HCT116 (cell line): ENCODE measurements at regions not wholly inside any gene's neighbourhood (a gene's known extent, or its start where the extent isn't known, plus 50 kb on each side); places are given as distances from the start of the nearest gene placed in this dataset.

Experiments used
- ATAC-seq: fragments of 200-7000 bp; cut with Tn5 transposase; 2 replicates; pipeline ENCODE4 v1.9.1; 2020; ENCODE audit warnings: mild to moderate bottlenecking, moderate library complexity
- BruUV-seq: library from RNA; stranded (reverse); fragments of 400-500 nt; replicated peaks from 2 replicates; lab custom pipeline; 2021; lab: Mats Ljungman, UMichigan
- CTCF ChIA-PET: fragments of 300-600 bp; sonication (Branson Sonifier 250); formaldehyde crosslinking; loops from one replicate; lab custom pipeline; 2021; ENCODE audit warnings: antibody characterized with exemption; lab: Charles Lee
- POLR2A ChIA-PET: fragments of 300-600, 350-600 bp; sonication (Branson Sonifier 250); formaldehyde crosslinking; loops from one replicate; lab custom pipeline; 2021; ENCODE audit warnings: antibody characterized with exemption; lab: Charles Lee
- RAD21 ChIA-PET, 2 experiments: fragments of 300-600 bp; sonication (Branson Sonifier 250); formaldehyde crosslinking; loops; one replicate each; lab custom pipeline; 2023; ENCODE audit warnings: low total read pairs in 2 of 2; ENCODE audit not compliant: uncharacterized antibody in 2 of 2, unreplicated experiment in 2 of 2, low non-redundant PET in 1 of 2; lab: Charles Lee
- DNase-seq: peaks from one replicate; pipeline ENCODE4 v3.0.0-alpha.2; 2010; ENCODE audit warnings: low read depth, low spot score
- H2AFZ ChIP-seq: fragments of 200-600 bp; shearing (Covaris generic), sonication (generic); 2 replicates; pipeline ENCODE4 v1.6.1; 2017; ENCODE audit warnings: low read depth, mixed run types, mixed read lengths, antibody characterized with exemption, low read length; ENCODE audit not compliant: poor library complexity, severe bottlenecking
- H3K27ac ChIP-seq: 2 replicates; pipeline ENCODE4 v1.5.1; 2012; ENCODE audit warnings: low read depth, low read length
- H3K27me3 ChIP-seq: fragments of 200-600 bp; sonication (generic); 2 replicates; pipeline ENCODE4 v1.6.1; 2016; ENCODE audit warnings: mixed run types, low read length, mixed read lengths; ENCODE audit not compliant: insufficient read depth
- H3K36me3 ChIP-seq, 2 experiments: fragments of 200-500 bp in 1 of 2; fragments of 200-600 bp in 1 of 2; sonication (Bioruptor generic) in 1 of 2; sonication (generic) in 1 of 2; 2 replicates each; pipeline versions ENCODE4 v1.5.1 to v1.6.1; 2014 to 2016; ENCODE audit warnings: low read length in 2 of 2, inconsistent platforms in 1 of 2, mixed read lengths in 1 of 2, mixed run types in 1 of 2; ENCODE audit not compliant: insufficient read depth in 2 of 2, control insufficient read depth in 1 of 2
- H3K4me1 ChIP-seq, 2 experiments: fragments of 200-600 bp in 1 of 2; sonication (generic) in 1 of 2; 2 replicates each; pipeline versions ENCODE4 v1.5.1 to v1.6.1; 2012 to 2017; ENCODE audit warnings: low read length in 2 of 2, inconsistent platforms in 1 of 2, mild to moderate bottlenecking in 1 of 2, mixed read lengths in 1 of 2, mixed run types in 1 of 2, moderate library complexity in 1 of 2; ENCODE audit not compliant: insufficient read depth in 2 of 2, control insufficient read depth in 1 of 2
- H3K4me2 ChIP-seq: fragments of 200-600 bp; sonication (generic); 2 replicates; pipeline ENCODE4 v1.6.1; 2017; ENCODE audit warnings: mixed run types, low read length, mixed read lengths
- H3K4me3 ChIP-seq, 2 experiments: fragments of 200-600 bp in 1 of 2; sonication (generic) in 1 of 2; replicated peaks in 1 of 2; 2 replicates each; pipeline ENCODE4 v1.5.1; 2011 to 2016; ENCODE audit warnings: low read length in 2 of 2, control low read depth in 1 of 2, low read depth in 1 of 2, mild to moderate bottlenecking in 1 of 2, mixed read lengths in 1 of 2, mixed run types in 1 of 2
- H3K79me2 ChIP-seq: fragments of 200-600 bp; sonication (generic); 2 replicates; pipeline ENCODE4 v1.6.1; 2017; ENCODE audit warnings: mild to moderate bottlenecking, mixed run types, low read length, moderate library complexity, mixed read lengths; ENCODE audit not compliant: insufficient read depth
- H3K9ac ChIP-seq: fragments of 200-600 bp; sonication (generic); 2 replicates; pipeline ENCODE4 v1.6.1; 2016; ENCODE audit warnings: low read length, mixed read lengths
- H3K9me2 ChIP-seq: fragments of 200-600 bp; sonication (generic), shearing (Covaris generic); 2 replicates; pipeline ENCODE4 v1.6.1; 2017; ENCODE audit warnings: mixed run types, mild to moderate bottlenecking, moderate library complexity; ENCODE audit not compliant: insufficient read depth
- H3K9me3 ChIP-seq, 2 experiments: fragments of 200-500 bp in 1 of 2; fragments of 200-600 bp in 1 of 2; sonication (Bioruptor generic) in 1 of 2; sonication (generic) in 1 of 2; 2 replicates each; pipeline ENCODE4 v1.6.1; 2014 to 2017; ENCODE audit warnings: low read length in 2 of 2, mixed read lengths in 2 of 2, inconsistent platforms in 1 of 2, low read depth in 1 of 2, mild to moderate bottlenecking in 1 of 2, mixed run types in 1 of 2, moderate library complexity in 1 of 2; ENCODE audit not compliant: control insufficient read depth in 1 of 2, insufficient read depth in 1 of 2
- H4K20me1 ChIP-seq: fragments of 200-600 bp; sonication (generic), shearing (Covaris generic); 2 replicates; pipeline ENCODE4 v1.6.1; 2017; ENCODE audit warnings: mixed run types, mild to moderate bottlenecking, moderate library complexity; ENCODE audit not compliant: insufficient read depth
- ATF3 ChIP-seq: IDR thresholded peaks from 2 replicates; pipeline ENCODE4 v1.6.1; 2012
- EGR1 ChIP-seq: IDR thresholded peaks from 2 replicates; pipeline ENCODE4 v1.6.1; 2012; ENCODE audit warnings: low read depth
- EZH2phosphoT487 ChIP-seq: fragments of 200-600 bp; IDR thresholded peaks from 2 replicates; pipeline ENCODE4 v1.6.1; 2018; ENCODE audit warnings: antibody characterized with exemption, borderline replicate concordance
- POLR2AphosphoS5 ChIP-seq: IDR thresholded peaks from 2 replicates; pipeline ENCODE4 v1.6.1; 2011; ENCODE audit warnings: mild to moderate bottlenecking, low read depth, low read length, moderate library complexity
- SIN3A ChIP-seq: IDR thresholded peaks from 2 replicates; pipeline ENCODE4 v1.6.1; 2012; ENCODE audit warnings: low read depth
- SRF ChIP-seq: IDR thresholded peaks from 2 replicates; pipeline ENCODE4 v1.6.1; 2012; ENCODE audit warnings: low read depth
- ZBTB33 ChIP-seq: IDR thresholded peaks from 2 replicates; pipeline ENCODE4 v1.6.1; 2011; ENCODE audit warnings: mild to moderate bottlenecking, low read length, moderate library complexity; ENCODE audit not compliant: insufficient replicate concordance; ENCODE audit errors: extremely low read depth
- intact Hi-C: fragments of 100-400 bp; cut with micrococcal nuclease; formaldehyde crosslinking; loops from 2 replicates; pipeline ENCODE4 v1.10.0; 2022

DNA sequence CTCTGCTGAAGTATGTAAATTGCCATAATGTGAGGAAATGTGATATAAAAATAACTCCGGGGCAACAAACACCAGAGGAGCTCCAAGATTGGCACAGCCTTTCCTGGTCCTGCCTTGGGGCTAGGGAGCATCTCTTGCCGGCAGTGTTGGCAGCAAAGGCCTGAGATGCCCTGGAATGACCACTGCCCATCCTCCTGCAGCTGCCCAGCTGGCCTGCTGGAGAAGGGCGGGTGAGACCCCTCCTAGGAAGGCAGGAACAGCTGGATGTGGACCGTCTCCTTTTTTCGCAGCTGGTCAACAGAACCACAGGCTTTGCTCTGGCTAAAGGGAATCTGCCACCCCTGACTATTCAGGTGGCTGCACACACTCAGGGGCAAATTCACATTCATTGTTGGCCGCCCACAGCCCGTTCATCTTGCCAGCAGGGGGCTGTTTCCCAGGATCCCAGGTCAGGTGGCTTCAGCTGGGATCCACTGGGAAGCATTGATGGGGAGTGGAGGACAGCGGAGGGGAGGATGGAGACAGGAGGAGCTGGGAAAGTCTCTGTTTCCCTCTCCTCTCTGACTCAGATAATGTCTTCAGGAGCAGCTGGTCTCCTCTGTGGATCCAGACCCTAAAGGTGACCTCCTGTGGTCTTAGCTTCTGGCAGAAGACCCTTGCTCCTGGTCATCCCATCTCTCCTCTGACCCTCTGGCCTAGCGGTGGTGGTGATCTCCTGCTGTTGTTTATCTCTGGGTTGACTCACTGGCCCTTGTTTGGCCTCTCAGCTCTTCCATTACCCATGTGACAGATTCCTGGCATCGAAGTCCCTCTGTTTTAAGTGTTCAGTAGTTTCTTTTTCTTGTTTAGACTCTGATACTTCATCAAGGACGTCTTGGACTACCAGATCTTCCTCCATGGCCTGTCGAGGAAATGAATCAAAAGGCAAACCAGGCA, 336.7 kb downstream of the DHX35 start:
- H3K36me3 ChIP-seq, result no peaks in the 10 kb centered on the region
- TF ChIP-seq ATF3, result no peak
- TF ChIP-seq EGR1, result no peak
- no peak for TF ChIP-seq ZBTB33
- TF ChIP-seq EZH2phosphoT487, result no peak
- no peak for TF ChIP-seq SIN3A
- TF ChIP-seq POLR2AphosphoS5, result no peak
- TF ChIP-seq SRF, result no peak
- H3K9me2 ChIP-seq, result no peaks in the 10 kb centered on the region
- ChIA-PET CTCF (no interaction called here), POLR2A (no interaction called here), RAD21 (no interaction called here)
- H3K4me1 ChIP-seq, result no peaks in the 10 kb centered on the region
- H3K79me2 ChIP-seq, result no peaks in the 10 kb centered on the region
- H3K9ac ChIP-seq, result no peak overlapping the region
- BruUV-seq, result no TSS peak
- no peak overlapping the region for H3K4me3 ChIP-seq
- intact Hi-C loops, result no loop called here
- ATAC-seq, result no peak
- no peak overlapping the region for H3K4me2 ChIP-seq
- no peaks in the 10 kb centered on the region for H3K9me3 ChIP-seq
- no peaks in the 10 kb centered on the region for H3K27me3 ChIP-seq
- no peak overlapping the region for H3K27ac ChIP-seq
- H4K20me1 ChIP-seq, result no peaks in the 10 kb centered on the region
- no peak for DNase-seq
- H2AFZ ChIP-seq, result no peak overlapping the region
